ENCODE measurements at regions not wholly inside any gene's neighbourhood (a gene's known extent, or its start where the extent isn't known, plus 50 kb on each side); places are given as distances from the start of the nearest gene placed in this dataset.

DNA sequence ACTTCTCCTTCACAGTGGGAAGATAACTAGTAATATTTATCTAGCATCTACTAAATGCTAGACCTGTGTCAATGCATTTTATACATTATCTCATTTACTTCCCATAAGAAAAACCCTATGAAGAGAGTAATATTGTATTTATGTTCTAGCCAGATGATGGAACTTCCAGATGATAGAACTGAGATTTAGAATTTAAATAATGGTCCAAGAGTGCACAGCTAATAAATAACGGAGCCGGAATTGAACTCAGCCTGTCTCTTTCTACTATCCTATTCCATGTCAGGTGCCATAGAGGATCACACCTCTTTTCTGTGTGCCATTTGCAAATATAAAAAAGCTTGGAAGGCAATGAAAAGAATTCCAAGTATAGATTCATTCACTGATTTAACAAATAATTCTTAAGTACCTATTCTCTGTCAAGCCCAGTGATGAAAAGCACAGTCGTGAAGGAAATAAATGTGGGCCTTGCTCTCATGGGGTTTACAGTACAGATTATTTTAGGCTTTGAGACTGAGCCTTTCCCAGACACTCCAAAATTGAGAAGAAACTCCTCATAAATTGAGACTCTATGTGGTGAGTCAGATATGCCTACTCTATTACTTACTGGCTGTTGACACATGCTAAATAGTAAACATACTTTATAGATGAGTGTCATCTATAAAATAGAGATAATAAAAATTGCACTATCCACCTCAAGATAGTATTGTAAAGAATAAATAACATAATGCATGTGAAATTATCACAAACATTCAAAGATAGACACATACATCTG lies 378.0 kb upstream of the PRMT6 start:
- H3K27ac ChIP-seq (ENCODE audit: low read depth, low read length, severe bottlenecking): no peak overlapping the region
- no peaks in the 10 kb centered on the region for H3K36me3 ChIP-seq (ENCODE audit: control insufficient read depth, insufficient read depth, low read length)
- H3K9me3 ChIP-seq (ENCODE audit: control insufficient read depth, low read length): no peaks in the 10 kb centered on the region
- 100% methylated on average over 2 of the region's 3 CpGs; no CpG with 5 or more reads in 1 of the 2 experiments for WGBS, 2 experiments (ENCODE audit: insufficient coverage in 2 of 2)
- no peak overlapping the region for H3K4me3 ChIP-seq (ENCODE audit: extremely low read depth, insufficient read depth, low read length, poor library complexity, severe bottlenecking)
- H3K4me1 ChIP-seq (ENCODE audit: control insufficient read depth, insufficient read depth, low read length, poor library complexity, severe bottlenecking): no peaks in the 10 kb centered on the region

DNA sequence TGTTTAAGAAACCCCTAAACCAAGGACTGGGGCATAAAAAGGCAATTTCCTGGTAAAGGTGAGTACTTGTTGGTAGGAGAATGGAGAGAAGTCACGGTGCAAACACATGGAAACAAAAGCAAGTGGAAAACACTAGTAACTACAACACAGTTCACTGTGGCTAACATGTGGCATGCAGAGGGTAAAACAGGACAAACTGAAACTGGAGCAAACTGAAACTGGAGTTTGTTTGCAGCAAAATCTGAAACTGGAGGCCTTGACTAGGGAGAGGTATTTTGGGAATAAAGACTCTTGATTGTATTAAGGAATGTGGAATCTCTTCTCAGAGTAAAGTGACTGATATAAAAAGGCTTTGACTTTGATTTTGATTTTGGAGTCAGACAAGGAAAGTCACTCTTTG lies 376.3 kb upstream of the PRMT6 start:
- Histone ChIP-seq H3K27ac (ENCODE audit: low read depth, low read length, severe bottlenecking) (no peak overlapping the region), H3K4me1 (ENCODE audit: control insufficient read depth, insufficient read depth, low read length, poor library complexity, severe bottlenecking) (no peaks in the 10 kb centered on the region), H3K9me3 (ENCODE audit: control insufficient read depth, low read length) (no peaks in the 10 kb centered on the region), H3K36me3 (ENCODE audit: control insufficient read depth, insufficient read depth, low read length) (no peaks in the 10 kb centered on the region), H3K4me3 (ENCODE audit: extremely low read depth, insufficient read depth, low read length, poor library complexity, severe bottlenecking) (no peak overlapping the region)
- 100% methylated on average over 1 of the region's 1 CpG; no CpG with 5 or more reads in 1 of the 2 experiments for whole genome bisulfite sequencing, 2 experiments (ENCODE audit: insufficient coverage in 2 of 2)

DNA sequence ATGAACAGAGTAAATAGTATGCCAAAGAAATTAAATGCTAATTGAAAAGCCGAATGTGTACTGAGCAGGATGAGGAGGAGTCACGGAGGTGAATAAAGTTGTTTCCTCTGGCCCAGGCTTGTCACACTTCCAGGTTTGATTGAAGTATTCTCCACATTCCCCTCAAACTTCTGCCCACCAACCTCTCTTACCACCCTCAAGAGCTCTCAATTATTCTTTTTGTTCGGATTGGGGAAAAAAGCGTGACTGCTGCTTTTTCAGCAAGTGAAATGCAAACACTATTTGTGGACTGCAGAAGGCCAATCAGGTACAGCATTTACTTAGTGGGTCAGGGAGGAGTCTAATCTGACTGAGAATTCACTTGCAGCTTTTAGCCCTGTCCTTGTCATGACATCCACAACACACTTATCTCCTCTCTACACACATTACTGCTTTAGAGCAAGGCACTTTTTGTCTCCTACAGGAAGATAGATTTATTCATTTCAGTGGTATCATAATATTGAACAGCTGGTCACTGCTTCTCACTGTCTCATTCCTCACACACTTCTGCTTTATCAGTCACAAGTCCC lies 375.6 kb upstream of the PRMT6 start:
- Histone ChIP-seq H3K4me3 (ENCODE audit: extremely low read depth, insufficient read depth, low read length, poor library complexity, severe bottlenecking) (no peak overlapping the region), H3K9me3 (ENCODE audit: control insufficient read depth, low read length) (no peaks in the 10 kb centered on the region), H3K36me3 (ENCODE audit: control insufficient read depth, insufficient read depth, low read length) (no peaks in the 10 kb centered on the region), H3K4me1 (ENCODE audit: control insufficient read depth, insufficient read depth, low read length, poor library complexity, severe bottlenecking) (no peaks in the 10 kb centered on the region), H3K27ac (ENCODE audit: low read depth, low read length, severe bottlenecking) (no peak overlapping the region)
- 68% methylated on average over 2 of the region's 4 CpGs; no CpG with 5 or more reads in 1 of the 2 experiments for WGBS, 2 experiments (ENCODE audit: insufficient coverage in 2 of 2)

DNA sequence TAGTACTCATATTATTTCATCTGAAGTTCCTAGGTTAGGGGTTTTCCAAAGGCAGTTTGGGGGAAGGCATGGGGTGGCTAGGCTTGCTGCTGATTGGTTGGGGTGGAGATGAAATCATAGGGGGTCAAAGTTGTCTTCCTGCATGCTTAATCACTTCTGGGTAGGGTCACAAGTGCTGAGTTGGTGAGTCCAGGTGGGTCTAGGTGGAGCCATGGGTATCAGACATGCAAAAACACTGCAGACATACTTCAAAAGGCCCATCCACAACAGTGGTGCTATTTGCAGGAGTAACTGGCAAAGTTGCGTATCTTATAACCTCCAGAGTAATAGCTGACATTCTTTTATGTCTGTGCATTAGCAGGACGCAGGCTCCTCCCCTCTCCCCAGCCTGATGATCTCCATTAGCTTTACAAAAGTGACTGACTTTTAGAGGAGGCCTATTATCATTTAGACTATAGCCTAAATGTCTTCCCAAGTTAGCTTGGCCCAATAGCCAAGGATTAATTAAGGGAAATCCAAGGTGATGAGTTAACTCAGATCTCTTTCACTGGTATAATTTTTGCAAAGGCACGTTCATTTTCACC lies 374.4 kb upstream of the PRMT6 start:
- WGBS, 2 experiments (ENCODE audit: insufficient coverage in 2 of 2): 92 to 100% methylated on average over 1 to 2 of the region's 3 CpGs

DNA sequence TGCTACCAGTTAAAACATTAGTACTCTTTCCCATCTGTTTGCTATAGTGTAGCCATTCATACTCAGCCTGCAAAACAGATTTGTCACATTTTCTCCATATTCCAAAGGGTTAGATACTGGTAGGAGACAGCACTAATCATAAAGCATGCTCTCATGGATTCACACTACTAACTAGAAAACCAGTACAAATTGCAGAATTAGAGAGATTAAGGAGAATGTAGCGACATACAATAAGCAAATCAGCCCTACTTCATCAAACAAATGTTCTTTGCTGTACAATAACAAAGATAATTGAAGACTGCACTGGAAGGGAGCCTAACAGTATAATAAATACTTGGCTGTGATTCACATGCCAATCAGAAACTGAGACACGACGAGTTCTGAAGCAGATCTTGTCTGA lies 368.0 kb upstream of the PRMT6 start:
- WGBS, 2 experiments (ENCODE audit: insufficient coverage in 2 of 2): no CpG with 5 or more reads among the region's 3 CpGs
- no peak overlapping the region for H3K27ac ChIP-seq (ENCODE audit: low read depth, low read length, severe bottlenecking)

More for the DNA sequence above, 374.4 kb upstream of the PRMT6 start:
- no peak overlapping the region for H3K27ac ChIP-seq (ENCODE audit: low read depth, low read length, severe bottlenecking)
- no peaks in the 10 kb centered on the region for H3K4me1 ChIP-seq (ENCODE audit: control insufficient read depth, insufficient read depth, low read length, poor library complexity, severe bottlenecking)
- H3K4me3 ChIP-seq (ENCODE audit: extremely low read depth, insufficient read depth, low read length, poor library complexity, severe bottlenecking): no peak overlapping the region
- H3K9me3 ChIP-seq (ENCODE audit: control insufficient read depth, low read length): no peaks in the 10 kb centered on the region
- H3K36me3 ChIP-seq (ENCODE audit: control insufficient read depth, insufficient read depth, low read length): no peaks in the 10 kb centered on the region

DNA sequence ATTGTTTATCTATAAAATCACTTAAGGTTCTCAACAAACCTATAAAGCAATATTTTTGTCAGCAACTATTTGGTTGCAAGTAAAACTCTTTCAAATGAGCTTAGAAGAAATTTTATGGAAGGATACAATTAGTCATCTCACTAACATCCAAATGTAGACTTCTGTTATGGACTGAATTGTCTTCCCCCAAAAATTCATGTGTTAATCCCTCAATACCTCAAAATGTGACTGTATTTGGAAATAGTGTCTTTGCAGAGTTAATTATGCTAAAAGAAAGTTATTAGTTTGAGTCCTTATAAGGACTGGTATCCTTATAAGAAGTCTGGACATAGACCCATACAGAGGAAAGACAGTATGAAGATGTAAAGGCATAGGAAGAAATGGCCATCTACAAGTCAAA lies 357.8 kb upstream of the PRMT6 start:
- Histone ChIP-seq H3K4me3 (ENCODE audit: extremely low read depth, insufficient read depth, low read length, poor library complexity, severe bottlenecking) (no peak overlapping the region), H3K36me3 (ENCODE audit: control insufficient read depth, insufficient read depth, low read length) (no peaks in the 10 kb centered on the region), H3K9me3 (ENCODE audit: control insufficient read depth, low read length) (no peaks in the 10 kb centered on the region), H3K4me1 (ENCODE audit: control insufficient read depth, insufficient read depth, low read length, poor library complexity, severe bottlenecking) (no peaks in the 10 kb centered on the region), H3K27ac (ENCODE audit: low read depth, low read length, severe bottlenecking) (no peak overlapping the region)

More for the DNA sequence above, 368.0 kb upstream of the PRMT6 start:
- H3K4me3 ChIP-seq (ENCODE audit: extremely low read depth, insufficient read depth, low read length, poor library complexity, severe bottlenecking): no peak overlapping the region
- no peaks in the 10 kb centered on the region for H3K4me1 ChIP-seq (ENCODE audit: control insufficient read depth, insufficient read depth, low read length, poor library complexity, severe bottlenecking)
- no peaks in the 10 kb centered on the region for H3K36me3 ChIP-seq (ENCODE audit: control insufficient read depth, insufficient read depth, low read length)
- H3K9me3 ChIP-seq (ENCODE audit: control insufficient read depth, low read length): no peaks in the 10 kb centered on the region

DNA sequence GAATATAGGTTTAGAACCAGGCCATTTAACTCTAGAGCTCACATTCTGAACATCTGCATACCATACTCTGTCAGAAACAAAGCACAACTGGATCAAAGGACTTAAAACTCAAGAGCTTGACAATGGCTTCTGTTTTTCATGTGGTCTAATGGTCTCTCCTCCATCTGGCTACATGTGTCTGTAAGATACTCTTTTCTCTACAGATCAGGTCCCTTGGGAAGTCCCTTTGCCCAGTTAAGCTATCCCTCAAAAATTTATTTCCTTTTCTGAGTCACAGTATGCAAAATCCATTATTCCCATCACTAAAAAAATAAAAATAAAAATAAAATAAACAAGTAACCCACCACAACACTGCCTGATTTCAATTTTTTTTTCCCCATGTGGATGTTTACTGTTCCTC lies 357.0 kb upstream of the PRMT6 start:
- Histone ChIP-seq H3K36me3 (ENCODE audit: control insufficient read depth, insufficient read depth, low read length) (no peaks in the 10 kb centered on the region), H3K4me3 (ENCODE audit: extremely low read depth, insufficient read depth, low read length, poor library complexity, severe bottlenecking) (no peak overlapping the region), H3K4me1 (ENCODE audit: control insufficient read depth, insufficient read depth, low read length, poor library complexity, severe bottlenecking) (no peaks in the 10 kb centered on the region), H3K27ac (ENCODE audit: low read depth, low read length, severe bottlenecking) (no peak overlapping the region), H3K9me3 (ENCODE audit: control insufficient read depth, low read length) (no peaks in the 10 kb centered on the region)

DNA sequence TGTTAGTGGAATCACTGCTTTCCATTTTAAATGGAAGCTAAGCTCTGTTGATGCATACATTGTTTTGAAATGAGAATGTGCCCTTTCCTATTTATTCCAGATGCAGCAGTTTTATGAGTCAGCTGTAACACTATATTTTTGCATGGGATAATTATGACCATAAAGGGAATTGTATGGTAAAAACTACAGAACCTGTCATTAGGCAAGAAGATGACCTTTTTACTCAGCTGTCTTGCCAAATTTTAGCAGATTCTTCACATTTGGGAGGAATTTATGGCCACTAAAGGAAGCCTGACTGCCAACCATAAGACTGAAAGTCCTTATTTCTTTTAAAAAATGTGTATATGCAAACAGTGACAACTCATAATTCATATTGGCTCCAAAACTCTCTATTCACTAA lies 356.3 kb upstream of the PRMT6 start:
- no peaks in the 10 kb centered on the region for H3K36me3 ChIP-seq (ENCODE audit: control insufficient read depth, insufficient read depth, low read length)
- no peaks in the 10 kb centered on the region for H3K4me1 ChIP-seq (ENCODE audit: control insufficient read depth, insufficient read depth, low read length, poor library complexity, severe bottlenecking)
- no peaks in the 10 kb centered on the region for H3K9me3 ChIP-seq (ENCODE audit: control insufficient read depth, low read length)
- no peak overlapping the region for H3K4me3 ChIP-seq (ENCODE audit: extremely low read depth, insufficient read depth, low read length, poor library complexity, severe bottlenecking)
- H3K27ac ChIP-seq (ENCODE audit: low read depth, low read length, severe bottlenecking): no peak overlapping the region

DNA sequence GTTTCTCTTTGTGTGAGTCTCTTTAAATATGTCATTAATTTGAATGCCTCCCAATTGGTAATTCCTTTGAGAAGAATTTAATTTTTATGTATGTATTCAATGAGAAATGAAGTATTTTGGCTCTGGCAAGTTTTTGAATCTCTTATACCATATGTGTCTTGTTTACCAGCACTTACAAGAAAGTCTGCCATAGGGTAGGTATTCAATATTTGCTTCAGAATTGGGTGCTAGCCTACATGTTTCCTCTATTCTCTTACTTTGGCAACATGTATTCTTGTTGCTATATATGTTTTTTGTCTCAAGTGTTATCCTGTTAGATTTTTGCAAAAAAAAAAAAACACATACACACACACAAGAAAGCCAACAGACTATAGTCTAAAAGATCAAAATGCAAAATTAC lies 350.5 kb upstream of the PRMT6 start:
- Histone ChIP-seq H3K4me3 (ENCODE audit: extremely low read depth, insufficient read depth, low read length, poor library complexity, severe bottlenecking) (no peak overlapping the region), H3K9me3 (ENCODE audit: control insufficient read depth, low read length) (no peaks in the 10 kb centered on the region), H3K4me1 (ENCODE audit: control insufficient read depth, insufficient read depth, low read length, poor library complexity, severe bottlenecking) (no peaks in the 10 kb centered on the region), H3K36me3 (ENCODE audit: control insufficient read depth, insufficient read depth, low read length) (no peaks in the 10 kb centered on the region), H3K27ac (ENCODE audit: low read depth, low read length, severe bottlenecking) (no peak overlapping the region)

DNA sequence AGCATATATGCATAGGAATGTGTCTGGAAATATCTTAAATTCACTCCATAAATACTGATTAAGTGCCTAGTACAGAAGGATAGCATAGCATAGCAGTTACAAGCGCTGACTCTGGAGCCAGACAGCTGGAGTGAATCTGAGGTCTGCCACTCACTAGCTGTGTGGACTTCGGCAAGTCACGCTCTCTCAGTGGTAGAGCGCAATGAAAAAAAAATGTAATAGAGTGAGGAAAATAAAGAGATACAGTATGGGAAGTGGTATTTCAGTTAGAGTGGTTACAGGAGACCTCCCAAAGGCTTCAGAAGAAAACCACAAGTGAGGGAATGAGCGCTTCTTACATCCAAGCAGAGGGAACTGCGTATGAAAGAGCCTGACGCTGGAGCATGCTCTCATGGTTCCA lies 338.9 kb upstream of the PRMT6 start:
- no peaks in the 10 kb centered on the region for H3K9me3 ChIP-seq (ENCODE audit: control insufficient read depth, low read length)
- H3K27ac ChIP-seq (ENCODE audit: low read depth, low read length, severe bottlenecking): no peak overlapping the region
- H3K36me3 ChIP-seq (ENCODE audit: control insufficient read depth, insufficient read depth, low read length): no peaks in the 10 kb centered on the region
- 91 to 92% methylated on average over 5 to 6 of the region's 7 CpGs for WGBS, 2 experiments (ENCODE audit: insufficient coverage in 2 of 2)
- H3K4me1 ChIP-seq (ENCODE audit: control insufficient read depth, insufficient read depth, low read length, poor library complexity, severe bottlenecking): no peaks in the 10 kb centered on the region
- H3K4me3 ChIP-seq (ENCODE audit: extremely low read depth, insufficient read depth, low read length, poor library complexity, severe bottlenecking): no peak overlapping the region

DNA sequence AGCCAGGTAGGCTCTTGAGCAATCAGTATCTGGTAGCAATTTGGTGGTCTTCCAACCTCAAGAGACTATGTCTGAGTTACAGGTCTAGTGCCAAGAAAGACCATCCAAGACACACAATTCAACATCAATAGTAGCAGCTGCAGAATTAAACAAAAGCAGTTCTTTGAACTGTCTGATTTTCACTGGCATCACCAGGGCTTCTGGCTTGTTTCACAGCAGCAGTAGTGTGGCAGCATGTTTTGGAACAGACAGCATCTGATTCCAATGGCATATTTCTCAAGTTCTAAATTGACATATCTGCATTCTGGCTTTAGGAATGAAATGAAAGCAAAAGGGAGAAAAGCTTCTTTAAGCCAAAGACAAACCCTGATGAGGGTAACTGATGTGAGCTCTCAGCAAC lies 334.7 kb upstream of the PRMT6 start:
- no peak overlapping the region for H3K27ac ChIP-seq (ENCODE audit: low read depth, low read length, severe bottlenecking)
- H3K36me3 ChIP-seq (ENCODE audit: control insufficient read depth, insufficient read depth, low read length): no peaks in the 10 kb centered on the region
- H3K4me3 ChIP-seq (ENCODE audit: extremely low read depth, insufficient read depth, low read length, poor library complexity, severe bottlenecking): no peak overlapping the region
- peaks cover 6% of the 10 kb centered on the region for H3K9me3 ChIP-seq (ENCODE audit: control insufficient read depth, low read length)
- H3K4me1 ChIP-seq (ENCODE audit: control insufficient read depth, insufficient read depth, low read length, poor library complexity, severe bottlenecking): no peaks in the 10 kb centered on the region
